ENCODE measurements at regions not wholly inside any gene's neighbourhood (a gene's known extent, or its start where the extent isn't known, plus 50 kb on each side); places are given as distances from the start of the nearest gene placed in this dataset.

GRCh38 chr12:30104971-30105370 is 321.2 kb upstream of the TMTC1 start:
- Histone ChIP-seq H3K9me3 (replicated peaks) (no peaks in the 10 kb centered on the region), H3K27me3 (ENCODE audit: low read depth) (no peaks in the 10 kb centered on the region), H3K27ac (replicated peaks) (no peak overlapping the region), H3K36me3 (no peaks in the 10 kb centered on the region), H3K4me3 (no peak overlapping the region), H3K4me1 (no peaks in the 10 kb centered on the region)
- no peak for DNase-seq
- intact Hi-C loops (cut with micrococcal nuclease), result no loop called here
- no peak for TF ChIP-seq CTCF (IDR thresholded peaks at IDR 0.05; ENCODE audit: borderline replicate concordance)

- Histone ChIP-seq H3K4me3 (no peak overlapping the region), H3K27ac (replicated peaks) (no peak overlapping the region), H3K4me1 (no peaks in the 10 kb centered on the region), H3K9me3 (replicated peaks) (no peaks in the 10 kb centered on the region), H3K36me3 (no peaks in the 10 kb centered on the region), H3K27me3 (ENCODE audit: low read depth) (no peaks in the 10 kb centered on the region)
- no peak for DNase-seq
- intact Hi-C loops (cut with micrococcal nuclease), result no loop called here
- no peak for TF ChIP-seq CTCF (IDR thresholded peaks at IDR 0.05; ENCODE audit: borderline replicate concordance)
Measured at GRCh38 chr12:30100741-30101140, 317.0 kb upstream of the TMTC1 start.

- intact Hi-C loops (cut with micrococcal nuclease), result no loop called here
- no peak for TF ChIP-seq CTCF (IDR thresholded peaks at IDR 0.05; ENCODE audit: borderline replicate concordance)
- no peaks in the 10 kb centered on the region for H3K27me3 ChIP-seq (ENCODE audit: low read depth)
- no peak for DNase-seq
- H3K4me1 ChIP-seq, result no peaks in the 10 kb centered on the region
- H3K36me3 ChIP-seq, result no peaks in the 10 kb centered on the region
- H3K4me3 ChIP-seq, result no peak overlapping the region
- H3K27ac ChIP-seq (replicated peaks), result no peak overlapping the region
- H3K9me3 ChIP-seq (replicated peaks), result no peaks in the 10 kb centered on the region
Measured at GRCh38 chr12:30098677-30099076, 314.9 kb upstream of the TMTC1 start.

- Histone ChIP-seq H3K9me3 (replicated peaks) (no peaks in the 10 kb centered on the region), H3K27me3 (ENCODE audit: low read depth) (no peaks in the 10 kb centered on the region), H3K4me3 (no peak overlapping the region), H3K27ac (replicated peaks) (no peak overlapping the region), H3K4me1 (no peaks in the 10 kb centered on the region), H3K36me3 (no peaks in the 10 kb centered on the region)
- DNase-seq, result no peak
- TF ChIP-seq CTCF (IDR thresholded peaks at IDR 0.05; ENCODE audit: borderline replicate concordance), result no peak
- intact Hi-C loops (cut with micrococcal nuclease), result no loop called here
Measured at GRCh38 chr12:30095511-30095910, 311.8 kb upstream of the TMTC1 start.

GRCh38 chr12:30092983-30093617 is 309.4 kb upstream of the TMTC1 start:
- Histone ChIP-seq H3K27ac (replicated peaks) (no peak overlapping the region), H3K4me1 (no peaks in the 10 kb centered on the region), H3K4me3 (no peak overlapping the region), H3K36me3 (no peaks in the 10 kb centered on the region), H3K9me3 (replicated peaks) (no peaks in the 10 kb centered on the region), H3K27me3 (ENCODE audit: low read depth) (no peaks in the 10 kb centered on the region)
- no peak for DNase-seq
- TF ChIP-seq CTCF (IDR thresholded peaks at IDR 0.05; ENCODE audit: borderline replicate concordance), result no peak
- intact Hi-C loops (cut with micrococcal nuclease), result no loop called here
